ENCODE measurements at regions not wholly inside any gene's neighbourhood (a gene's known extent, or its start where the extent isn't known, plus 50 kb on each side); places are given as distances from the start of the nearest gene placed in this dataset.

DNA sequence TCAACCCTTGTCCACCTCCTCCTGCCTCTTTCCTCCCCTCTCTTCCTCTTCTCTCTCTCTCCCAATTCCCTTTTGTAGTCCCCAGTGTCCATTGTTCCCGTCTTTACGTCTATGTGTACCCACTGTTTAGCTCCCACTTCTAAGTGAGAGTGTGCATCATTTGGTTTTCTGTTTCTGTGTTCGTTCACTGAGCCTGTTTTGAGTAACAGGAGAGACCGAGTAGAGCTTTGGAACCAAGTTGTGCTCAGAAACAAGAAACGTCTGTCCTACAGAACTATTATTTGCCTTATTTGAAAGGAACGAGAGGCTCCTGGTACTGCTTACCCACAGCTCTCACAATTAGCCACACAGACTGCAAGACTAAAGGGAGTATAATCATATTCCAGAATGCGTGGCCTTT lies 50.1 kb upstream of the MAPRE2 start:
- no peaks in the 10 kb centered on the region for H3K9me3 Mint-ChIP-seq
- H3K27ac Mint-ChIP-seq = peak overlapping the region in 1 of 6 donors; percentile 1
- H3K27me3 Mint-ChIP-seq = peaks cover 0 to 10% (median 0%) of the 10 kb centered on the region in 3 donors
- H3K4me1 Mint-ChIP-seq = peaks cover 0 to 3% (median 0%) of the 10 kb centered on the region in 3 donors
- no peak overlapping the region for H3K4me3 Mint-ChIP-seq
- no peak for DNase-seq
- ATAC-seq (ENCODE audit: low read depth in 2 of 2) = no peak
- H3K36me3 Mint-ChIP-seq = no peaks in the 10 kb centered on the region
